Esophagus muscularis mucosa (tissue), 4 donors: ENCODE measurements at regions not wholly inside any gene's neighbourhood (a gene's known extent, or its start where the extent isn't known, plus 50 kb on each side); places are given as distances from the start of the nearest gene placed in this dataset.

ENCODE experiments used
- DNase-seq: peaks from one replicate; pipeline ENCODE4 v3.0.0-alpha.2; 2017; ENCODE audit errors: extremely low spot score
- H3K27ac ChIP-seq, 4 donors: fragments of 200-600 bp; sonication (generic); replicated peaks in 1 of 4; 1 replicate in 3 of 4; 2 replicates in 1 of 4; pipeline ENCODE4 v1.5.1; 2016 to 2019; ENCODE audit warnings: mild to moderate bottlenecking in 1 of 4
- H3K27me3 ChIP-seq, 4 donors: fragments of 200-600 bp; sonication (generic); one replicate each; pipeline versions ENCODE4 v1.5.1 to v1.6.0; 2016 to 2019
- H3K36me3 ChIP-seq, 4 donors: fragments of 200-600 bp; sonication (generic); one replicate each; pipeline ENCODE4 v1.5.1; 2016 to 2019
- H3K4me1 ChIP-seq, 4 donors: fragments of 200-600 bp; sonication (generic); one replicate each; pipeline ENCODE4 v1.5.1; 2016 to 2019
- H3K4me3 ChIP-seq, 4 donors: fragments of 200-600 bp; sonication (generic); 1 replicate in 2 of 4; 2 replicates in 2 of 4; pipeline ENCODE4 v1.5.1; 2016 to 2019; ENCODE audit warnings: mild to moderate bottlenecking in 4 of 4, moderate library complexity in 1 of 4
- H3K9me3 ChIP-seq, 4 donors: fragments of 200-600 bp; sonication (generic); 1 replicate in 3 of 4; 2 replicates in 1 of 4; pipeline ENCODE4 v1.5.1; 2016 to 2019
- EP300 ChIP-seq: sonication (generic); formaldehyde crosslinking; IDR thresholded peaks from one replicate; pipeline ENCODE4 v1.6.1; 2017; ENCODE audit warnings: antibody characterized with exemption
- POLR2A ChIP-seq: fragments of 450-650 bp; IDR thresholded peaks from one replicate; pipeline ENCODE4 v1.6.1; 2017; ENCODE audit warnings: antibody characterized with exemption, moderate library complexity, mild to moderate bottlenecking, low read depth
- POLR2AphosphoS5 ChIP-seq, 2 donors: sonication (generic); formaldehyde crosslinking; IDR thresholded peaks; one replicate each; pipeline ENCODE4 v1.6.1; 2017; ENCODE audit warnings: antibody characterized with exemption in 2 of 2
- WGBS: methylation state at CpG from one replicate; pipeline ENCODE4 v1.1.5; 2018; 5-methylcytosine and 5-hydroxymethylcytosine counted together
- intact Hi-C: fragments of 100-400 bp; cut with DNase I; formaldehyde crosslinking; loops from one replicate; pipeline ENCODE4 v1.15.1; 2023
- TF ChIP-seq, protein P1 (sequence below), 3 experiments: fragments of 200-600 bp in 2 of 3; fragments of 450-650 bp in 1 of 3; sonication (generic) in 2 of 3; IDR thresholded peaks; one replicate each; pipeline ENCODE4 v1.5.1; 2017 to 2019; ENCODE audit warnings: antibody characterized with exemption in 3 of 3, mild to moderate bottlenecking in 2 of 3, moderate library complexity in 1 of 3

DNA sequence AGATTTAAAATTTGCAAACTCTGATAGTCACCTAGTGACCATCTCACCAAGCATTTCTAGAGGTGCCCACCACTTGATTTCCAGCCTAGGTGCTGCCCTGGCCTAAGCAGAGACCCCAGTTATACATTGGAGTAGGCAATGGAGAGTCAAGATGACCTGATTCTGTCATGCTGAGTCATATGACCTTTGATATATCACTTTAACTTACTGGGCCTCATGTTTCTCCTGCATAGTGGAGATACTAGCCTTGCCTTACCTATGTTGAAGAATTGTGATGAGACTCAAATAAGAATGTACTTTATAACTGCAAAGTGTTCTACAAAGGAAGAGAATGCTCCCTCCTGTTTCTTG, 75.5 kb upstream of the XCR1 start:
- Histone ChIP-seq H3K4me3 (no peak overlapping the region), H3K4me1 (peaks cover 0 to 6% (median 0%) of the 10 kb centered on the region in 4 donors), H3K27me3 (peaks cover 0 to 9% (median 0%) of the 10 kb centered on the region in 4 donors), H3K27ac (no peak overlapping the region), H3K9me3 (peaks cover 0 to 4% (median 0%) of the 10 kb centered on the region in 4 donors), H3K36me3 (no peaks in the 10 kb centered on the region)
- DNase-seq, result no peak
- intact Hi-C loops, result no loop called here
- TF ChIP-seq EP300, result no peak
- TF ChIP-seq, protein P1, sequence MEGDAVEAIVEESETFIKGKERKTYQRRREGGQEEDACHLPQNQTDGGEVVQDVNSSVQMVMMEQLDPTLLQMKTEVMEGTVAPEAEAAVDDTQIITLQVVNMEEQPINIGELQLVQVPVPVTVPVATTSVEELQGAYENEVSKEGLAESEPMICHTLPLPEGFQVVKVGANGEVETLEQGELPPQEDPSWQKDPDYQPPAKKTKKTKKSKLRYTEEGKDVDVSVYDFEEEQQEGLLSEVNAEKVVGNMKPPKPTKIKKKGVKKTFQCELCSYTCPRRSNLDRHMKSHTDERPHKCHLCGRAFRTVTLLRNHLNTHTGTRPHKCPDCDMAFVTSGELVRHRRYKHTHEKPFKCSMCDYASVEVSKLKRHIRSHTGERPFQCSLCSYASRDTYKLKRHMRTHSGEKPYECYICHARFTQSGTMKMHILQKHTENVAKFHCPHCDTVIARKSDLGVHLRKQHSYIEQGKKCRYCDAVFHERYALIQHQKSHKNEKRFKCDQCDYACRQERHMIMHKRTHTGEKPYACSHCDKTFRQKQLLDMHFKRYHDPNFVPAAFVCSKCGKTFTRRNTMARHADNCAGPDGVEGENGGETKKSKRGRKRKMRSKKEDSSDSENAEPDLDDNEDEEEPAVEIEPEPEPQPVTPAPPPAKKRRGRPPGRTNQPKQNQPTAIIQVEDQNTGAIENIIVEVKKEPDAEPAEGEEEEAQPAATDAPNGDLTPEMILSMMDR (IDR thresholded peaks at IDR 0.05), result no peak
- no peak for TF ChIP-seq POLR2A
- no peak for TF ChIP-seq POLR2AphosphoS5 (IDR thresholded peaks at IDR 0.05)

- 61% methylated on average over 2 of the region's 2 CpGs for WGBS
- Histone ChIP-seq H3K27ac (no peak overlapping the region), H3K27me3 (peaks cover 0 to 9% (median 0%) of the 10 kb centered on the region in 4 donors), H3K4me3 (no peak overlapping the region), H3K9me3 (peaks cover 0 to 4% (median 0%) of the 10 kb centered on the region in 4 donors), H3K36me3 (no peaks in the 10 kb centered on the region), H3K4me1 (peaks cover 3 to 12% (median 4%) of the 10 kb centered on the region in 4 donors)
- intact Hi-C loops, result no loop called here
- TF ChIP-seq POLR2AphosphoS5 (IDR thresholded peaks at IDR 0.05) (no peak), POLR2A (no peak), EP300 (no peak)
- TF ChIP-seq, protein P1 (IDR thresholded peaks at IDR 0.05), result no peak
- no peak for DNase-seq
Observed at GRCh38 chr3:46102059-46102779, 74.9 kb upstream of the XCR1 start.

GRCh38 chr3:46100812-46101211, 73.5 kb upstream of the XCR1 start:
- H3K9me3 ChIP-seq, result peaks cover 0 to 4% (median 0%) of the 10 kb centered on the region in 4 donors
- H3K36me3 ChIP-seq, result no peaks in the 10 kb centered on the region
- DNase-seq, result no peak
- H3K27me3 ChIP-seq, result peaks cover 0 to 4% (median 0%) of the 10 kb centered on the region in 4 donors
- peaks cover 6 to 15% (median 6%) of the 10 kb centered on the region in 4 donors for H3K4me1 ChIP-seq
- no peak overlapping the region for H3K4me3 ChIP-seq
- TF ChIP-seq POLR2A (no peak), POLR2AphosphoS5 (IDR thresholded peaks at IDR 0.05) (peak in 1 of 2 donors; percentile 15)
- H3K27ac ChIP-seq, result peak overlapping the region in 1 of 4 donors; percentile 30
- WGBS, result 80% methylated on average over 2 of the region's 2 CpGs
- intact Hi-C loops, result no loop called here

DNA sequence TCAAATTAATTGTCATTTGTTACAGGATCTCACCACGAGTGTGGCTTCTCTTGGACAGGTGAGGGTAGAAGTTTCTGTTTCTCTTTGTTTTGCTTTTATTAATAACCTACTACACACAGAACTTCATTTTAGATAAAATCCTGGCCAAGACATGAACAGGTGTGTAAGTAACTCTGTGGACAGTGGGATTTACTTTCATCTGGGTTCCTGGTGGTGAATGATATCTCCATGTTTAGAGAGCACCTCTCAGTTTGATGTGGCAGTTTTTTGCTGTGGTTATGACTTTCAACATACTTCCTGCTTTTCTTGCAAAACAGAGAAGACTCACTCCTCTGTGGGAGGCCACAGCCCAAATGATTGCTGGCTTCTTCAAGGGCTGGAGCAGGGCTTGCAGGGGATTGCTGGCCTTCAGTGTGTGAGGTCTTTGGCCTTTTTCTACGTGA, 71.1 kb upstream of the XCR1 start:
- no peak for TF ChIP-seq POLR2A
- no peak for TF ChIP-seq EP300
- TF ChIP-seq, protein P1 (IDR thresholded peaks at IDR 0.05), result no peak
- TF ChIP-seq POLR2AphosphoS5 (IDR thresholded peaks at IDR 0.05), result peak; percentile 12 to 52
- WGBS, result 52% methylated on average over 2 of the region's 2 CpGs
- no peaks in the 10 kb centered on the region for H3K27me3 ChIP-seq
- H3K4me1 ChIP-seq, result peaks cover 6 to 15% (median 6%) of the 10 kb centered on the region in 4 donors
- H3K27ac ChIP-seq, result peak overlapping the region; percentile 66 to 81 (median 77)
- peaks cover 0 to 4% (median 0%) of the 10 kb centered on the region in 4 donors for H3K9me3 ChIP-seq
- DNase-seq, result no peak
- intact Hi-C loops, result no loop called here
- H3K4me3 ChIP-seq, result no peak overlapping the region
- no peaks in the 10 kb centered on the region for H3K36me3 ChIP-seq

GRCh38 chr3:46097691-46098241, 70.5 kb upstream of the XCR1 start:
- Histone ChIP-seq H3K4me3 (no peak overlapping the region), H3K27me3 (no peaks in the 10 kb centered on the region), H3K36me3 (no peaks in the 10 kb centered on the region), H3K4me1 (peaks cover 6 to 15% (median 6%) of the 10 kb centered on the region in 4 donors), H3K27ac (peak overlapping the region; percentile 66 to 81 (median 77)), H3K9me3 (peaks cover 0 to 4% (median 0%) of the 10 kb centered on the region in 4 donors)
- 60% methylated on average over 6 of the region's 6 CpGs for WGBS
- DNase-seq, result no peak
- intact Hi-C loops, result no loop called here
- TF ChIP-seq, protein P1 (IDR thresholded peaks at IDR 0.05), result no peak
- peak; percentile 27 to 32 for TF ChIP-seq POLR2AphosphoS5 (IDR thresholded peaks at IDR 0.05)
